Pancreas (tissue), 10 donors: ENCODE measurements at regions not wholly inside any gene's neighbourhood (a gene's known extent, or its start where the extent isn't known, plus 50 kb on each side); places are given as distances from the start of the nearest gene placed in this dataset.

ENCODE experiments used
- ATAC-seq, 4 donors: fragments of 200-7000 bp; cut with Tn5 transposase; one replicate each; pipeline versions ENCODE4 v1.8.0 to v1.9.1; 2020; ENCODE audit warnings: mild to moderate bottlenecking in 4 of 4, moderate library complexity in 4 of 4
- DNase-seq, 6 donors: peaks; one replicate each; pipeline ENCODE4 v3.0.0-alpha.2; 2020
- FAIRE-seq: peaks from 2 replicates; lab custom pipeline; 2012; peaks lifted over from hg19 to GRCh38; lab: Jason Lieb, UNC
- H3K27ac ChIP-seq, 4 donors: fragments of 200-600 bp; sonication (generic); 1 replicate in 3 of 4; 2 replicates in 1 of 4; pipeline versions ENCODE4 v1.5.0 to v1.8.0; 2020
- H3K27me3 ChIP-seq, 4 donors: fragments of 200-600 bp; one replicate each; pipeline ENCODE4 v1.8.0; 2021
- H3K36me3 ChIP-seq, 3 donors: fragments of 200-600 bp; sonication (generic) in 1 of 3; one replicate each; pipeline versions ENCODE4 v1.5.0 to v1.8.0; 2020 to 2021
- H3K4me1 ChIP-seq, 3 donors: fragments of 200-600 bp; one replicate each; pipeline ENCODE4 v1.8.0; 2021
- H3K4me3 ChIP-seq, 4 donors: fragments of 200-600 bp; sonication (generic) in 2 of 4; one replicate each; pipeline versions ENCODE4 v1.5.0 to v1.8.0; 2020 to 2021
- H3K9me3 ChIP-seq, 4 donors: fragments of 200-600 bp; one replicate each; pipeline ENCODE4 v1.8.0; 2021
- WGBS, 2 donors: extraction: QIAGEN DNeasy Blood & Tissue Kit; methylation state at CpG; one replicate each; pipeline ENCODE4 v1.1.7; 2013; 5-methylcytosine and 5-hydroxymethylcytosine counted together
- intact Hi-C, 3 donors: fragments of 100-400 bp; cut with DNase I; formaldehyde crosslinking; loops; one replicate each; pipeline versions ENCODE4 v1.11.1 to v1.14.2; 2022
- TF ChIP-seq, protein P1 (sequence below), 4 donors: fragments of 200-600 bp; sonication (generic) in 3 of 4; IDR thresholded peaks; one replicate each; pipeline versions ENCODE4 v1.5.0 to v1.8.0; 2021; ENCODE audit warnings: antibody characterized with exemption in 4 of 4
- donor health status: healthy with polysubstance abuse.
- donor health status: DM: no; HTN: no; CAD: no; lungs with moderate emphysema.
- donor health status: DM: no; HTN: no; CAD: no.
- donor health status: control.
- donor health status: control.
- donor health status: Bipolar disorder and iron deficiency.
- donor health status: DM: yes; HTN: yes; CAD: no.
- donor health status: DM: no; HTN: no; CAD: no.
- donor health status: DM: no; HTN: no; CAD: no.
- donor health status: DM: yes; HTN: yes; CAD: no.

- FAIRE-seq (no peak), ATAC-seq (no peak), DNase-seq (no peak)
- WGBS, 2 donors, result 35 to 43% methylated on average over 1 of the region's 1 CpG
- no peaks in the 10 kb centered on the region for H3K27me3 ChIP-seq
- intact Hi-C loops, result no loop called here
- H3K27ac ChIP-seq, result no peak overlapping the region
- no peaks in the 10 kb centered on the region for H3K9me3 ChIP-seq
- H3K4me3 ChIP-seq, result no peak overlapping the region
- H3K36me3 ChIP-seq, result no peaks in the 10 kb centered on the region
- H3K4me1 ChIP-seq, result no peaks in the 10 kb centered on the region
- TF ChIP-seq, protein P1, sequence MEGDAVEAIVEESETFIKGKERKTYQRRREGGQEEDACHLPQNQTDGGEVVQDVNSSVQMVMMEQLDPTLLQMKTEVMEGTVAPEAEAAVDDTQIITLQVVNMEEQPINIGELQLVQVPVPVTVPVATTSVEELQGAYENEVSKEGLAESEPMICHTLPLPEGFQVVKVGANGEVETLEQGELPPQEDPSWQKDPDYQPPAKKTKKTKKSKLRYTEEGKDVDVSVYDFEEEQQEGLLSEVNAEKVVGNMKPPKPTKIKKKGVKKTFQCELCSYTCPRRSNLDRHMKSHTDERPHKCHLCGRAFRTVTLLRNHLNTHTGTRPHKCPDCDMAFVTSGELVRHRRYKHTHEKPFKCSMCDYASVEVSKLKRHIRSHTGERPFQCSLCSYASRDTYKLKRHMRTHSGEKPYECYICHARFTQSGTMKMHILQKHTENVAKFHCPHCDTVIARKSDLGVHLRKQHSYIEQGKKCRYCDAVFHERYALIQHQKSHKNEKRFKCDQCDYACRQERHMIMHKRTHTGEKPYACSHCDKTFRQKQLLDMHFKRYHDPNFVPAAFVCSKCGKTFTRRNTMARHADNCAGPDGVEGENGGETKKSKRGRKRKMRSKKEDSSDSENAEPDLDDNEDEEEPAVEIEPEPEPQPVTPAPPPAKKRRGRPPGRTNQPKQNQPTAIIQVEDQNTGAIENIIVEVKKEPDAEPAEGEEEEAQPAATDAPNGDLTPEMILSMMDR (IDR thresholded peaks at IDR 0.05), result no peak
Observed at GRCh38 chr3:155029941-155030340, 50.2 kb upstream of the MME start.

- WGBS, 2 donors, result 63 to 71% methylated on average over 2 of the region's 2 CpGs
- Histone ChIP-seq H3K27ac (no peak overlapping the region), H3K27me3 (no peaks in the 10 kb centered on the region), H3K4me3 (no peak overlapping the region), H3K9me3 (no peaks in the 10 kb centered on the region), H3K4me1 (no peaks in the 10 kb centered on the region), H3K36me3 (no peaks in the 10 kb centered on the region)
- no peak for FAIRE-seq
- no peak for DNase-seq
- intact Hi-C loops, result no loop called here
- TF ChIP-seq, protein P1 (IDR thresholded peaks at IDR 0.05), result no peak
- peak in 1 of 4 donors; percentile 40 for ATAC-seq
Observed at GRCh38 chr3:155026999-155027591, 53.0 kb upstream of the MME start.

- intact Hi-C loops, result no loop called here
- FAIRE-seq, result no peak
Observed at GRCh38 chr3:155024006-155024638, 56.0 kb upstream of the MME start.

GRCh38 chr3:155022896-155023295 is 57.2 kb upstream of the MME start:
- no peak for DNase-seq
- no peak for FAIRE-seq
- no peak for ATAC-seq
- H3K27ac ChIP-seq, result no peak overlapping the region
- no peaks in the 10 kb centered on the region for H3K4me1 ChIP-seq
- H3K9me3 ChIP-seq, result no peaks in the 10 kb centered on the region
- no peaks in the 10 kb centered on the region for H3K27me3 ChIP-seq
- TF ChIP-seq, protein P1 (IDR thresholded peaks at IDR 0.05), result no peak
- H3K4me3 ChIP-seq, result no peak overlapping the region
- intact Hi-C loops, result no loop called here
- H3K36me3 ChIP-seq, result no peaks in the 10 kb centered on the region

More at GRCh38 chr3:155024006-155024638, 56.0 kb upstream of the MME start:
- TF ChIP-seq, protein P1 (IDR thresholded peaks at IDR 0.05), result no peak
- H3K4me3 ChIP-seq, result no peak overlapping the region
- H3K36me3 ChIP-seq, result no peaks in the 10 kb centered on the region
- H3K27me3 ChIP-seq, result no peaks in the 10 kb centered on the region
- ATAC-seq (no peak), DNase-seq (no peak)
- WGBS, 2 donors, result 61 to 80% methylated on average over 2 of the region's 2 CpGs
- no peak overlapping the region for H3K27ac ChIP-seq
- no peaks in the 10 kb centered on the region for H3K4me1 ChIP-seq
- H3K9me3 ChIP-seq, result no peaks in the 10 kb centered on the region

DNA sequence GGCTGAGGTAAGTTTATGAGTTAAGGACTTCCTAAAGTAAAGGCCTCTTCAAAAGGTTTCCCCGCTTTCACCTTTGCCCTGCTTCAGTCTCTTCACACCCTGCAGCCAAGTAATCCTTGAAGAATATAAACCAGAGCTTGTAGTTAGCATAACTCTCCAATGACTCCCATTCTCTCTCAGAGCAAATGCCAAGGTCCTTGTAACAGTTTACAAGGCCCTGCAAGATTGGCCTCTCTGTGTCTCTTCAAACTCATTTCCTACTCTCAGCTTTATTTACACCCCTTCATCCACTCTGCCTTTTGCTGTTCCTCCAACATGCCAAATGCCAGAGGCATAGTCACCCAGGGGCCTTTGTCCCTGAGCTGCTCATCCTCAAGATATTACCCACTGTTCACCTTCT is 60.5 kb upstream of the MME start:
- H3K4me3 ChIP-seq, result no peak overlapping the region
- no peaks in the 10 kb centered on the region for H3K4me1 ChIP-seq
- intact Hi-C loops, result no loop called here
- 92 to 96% methylated on average over 1 of the region's 1 CpG for WGBS, 2 donors
- H3K36me3 ChIP-seq, result no peaks in the 10 kb centered on the region
- H3K27me3 ChIP-seq, result no peaks in the 10 kb centered on the region
- H3K27ac ChIP-seq, result no peak overlapping the region
- FAIRE-seq (no peak), DNase-seq (no peak), ATAC-seq (no peak)
- TF ChIP-seq, protein P1 (IDR thresholded peaks at IDR 0.05), result no peak
- no peaks in the 10 kb centered on the region for H3K9me3 ChIP-seq
